Breast epithelium (tissue), 3 donors: ENCODE measurements at regions not wholly inside any gene's neighbourhood (a gene's known extent, or its start where the extent isn't known, plus 50 kb on each side); places are given as distances from the start of the nearest gene placed in this dataset.

Source experiments
- POLR2A ChIP-seq: fragments of 450-650 bp; IDR thresholded peaks from one replicate; pipeline ENCODE4 v1.6.1; 2016; ENCODE audit warnings: antibody characterized with exemption, mild to moderate bottlenecking, moderate library complexity
- POLR2AphosphoS5 ChIP-seq, 3 donors: sonication (generic); formaldehyde crosslinking; IDR thresholded peaks; one replicate each; pipeline ENCODE4 v1.6.1; 2017; ENCODE audit warnings: antibody characterized with exemption in 3 of 3
- TF ChIP-seq, protein P1 (sequence below), 3 donors: fragments of 450-650 bp; IDR thresholded peaks; one replicate each; pipeline ENCODE4 v1.5.1; 2016 to 2017; ENCODE audit warnings: antibody characterized with exemption in 3 of 3, mild to moderate bottlenecking in 3 of 3, moderate library complexity in 3 of 3

DNA sequence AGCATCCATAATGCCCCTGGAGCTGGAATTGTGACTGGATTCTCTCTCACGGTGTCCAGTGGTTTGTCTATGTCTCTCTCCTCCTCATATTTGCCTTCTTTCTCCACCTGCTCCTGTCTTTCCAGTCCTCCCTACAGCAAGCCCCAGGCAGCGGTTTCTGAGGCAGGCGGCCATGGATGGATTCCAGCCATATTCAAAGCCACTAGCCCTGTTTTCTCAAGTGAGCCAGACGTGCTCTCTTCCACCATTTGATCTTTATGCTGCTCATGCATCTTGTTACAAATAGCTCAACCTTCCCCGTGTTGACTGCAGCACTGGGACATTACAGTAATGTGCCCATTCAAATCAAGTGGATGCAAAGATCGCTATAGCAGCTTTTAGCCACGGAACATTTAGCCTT lies 387.2 kb upstream of the PODXL start:
- TF ChIP-seq, protein P1, sequence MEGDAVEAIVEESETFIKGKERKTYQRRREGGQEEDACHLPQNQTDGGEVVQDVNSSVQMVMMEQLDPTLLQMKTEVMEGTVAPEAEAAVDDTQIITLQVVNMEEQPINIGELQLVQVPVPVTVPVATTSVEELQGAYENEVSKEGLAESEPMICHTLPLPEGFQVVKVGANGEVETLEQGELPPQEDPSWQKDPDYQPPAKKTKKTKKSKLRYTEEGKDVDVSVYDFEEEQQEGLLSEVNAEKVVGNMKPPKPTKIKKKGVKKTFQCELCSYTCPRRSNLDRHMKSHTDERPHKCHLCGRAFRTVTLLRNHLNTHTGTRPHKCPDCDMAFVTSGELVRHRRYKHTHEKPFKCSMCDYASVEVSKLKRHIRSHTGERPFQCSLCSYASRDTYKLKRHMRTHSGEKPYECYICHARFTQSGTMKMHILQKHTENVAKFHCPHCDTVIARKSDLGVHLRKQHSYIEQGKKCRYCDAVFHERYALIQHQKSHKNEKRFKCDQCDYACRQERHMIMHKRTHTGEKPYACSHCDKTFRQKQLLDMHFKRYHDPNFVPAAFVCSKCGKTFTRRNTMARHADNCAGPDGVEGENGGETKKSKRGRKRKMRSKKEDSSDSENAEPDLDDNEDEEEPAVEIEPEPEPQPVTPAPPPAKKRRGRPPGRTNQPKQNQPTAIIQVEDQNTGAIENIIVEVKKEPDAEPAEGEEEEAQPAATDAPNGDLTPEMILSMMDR (IDR thresholded peaks at IDR 0.05): no peak
- TF ChIP-seq POLR2A: no peak
- no peak for TF ChIP-seq POLR2AphosphoS5 (IDR thresholded peaks at IDR 0.05)
